ENCODE measurements at regions not wholly inside any gene's neighbourhood (a gene's known extent, or its start where the extent isn't known, plus 50 kb on each side); places are given as distances from the start of the nearest gene placed in this dataset.

- no peak for TF ChIP-seq RAD21 (IDR thresholded peaks at IDR 0.05)
- TF ChIP-seq MAX (IDR thresholded peaks at IDR 0.05) = no peak
- TF ChIP-seq CTCF (IDR thresholded peaks at IDR 0.05; ENCODE audit: low read depth, low read length, missing input control) = no peak
- TF ChIP-seq ZBTB33 (IDR thresholded peaks at IDR 0.05) = no peak
- TF ChIP-seq SP1 (IDR thresholded peaks at IDR 0.05) = no peak
- no peak for TF ChIP-seq TAF1 (conservative IDR thresholded peaks at IDR 0.05)
- no peak for TF ChIP-seq FOXA2 (IDR thresholded peaks at IDR 0.05)
Measured at GRCh38 chr11:103806130-103806895, 230.1 kb upstream of the DDI1 start.

All from liver (tissue), 3 donors.